Testis (tissue), 2 donors: ENCODE measurements at regions not wholly inside any gene's neighbourhood (a gene's known extent, or its start where the extent isn't known, plus 50 kb on each side); places are given as distances from the start of the nearest gene placed in this dataset.

ENCODE experiments used
- CTCF ChIP-seq, 3 experiments: fragments of 450-650 bp in 2 of 3; fragments of 200-600 bp in 1 of 3; sonication (generic) in 1 of 3; IDR thresholded peaks; one replicate each; pipeline ENCODE4 v1.5.1; 2016 to 2019; ENCODE audit warnings: antibody characterized with exemption in 3 of 3, mild to moderate bottlenecking in 2 of 3, moderate library complexity in 1 of 3
- POLR2A ChIP-seq: fragments of 450-650 bp; IDR thresholded peaks from one replicate; pipeline ENCODE4 v1.6.1; 2017; ENCODE audit warnings: antibody characterized with exemption, mild to moderate bottlenecking, moderate library complexity

GRCh38 chr22:48993655-48994054 is 834.0 kb downstream of the BRD1 start:
- TF ChIP-seq CTCF (IDR thresholded peaks at IDR 0.05) = no peak
- TF ChIP-seq POLR2A = no peak
